ENCODE measurements at regions not wholly inside any gene's neighbourhood (a gene's known extent, or its start where the extent isn't known, plus 50 kb on each side); places are given as distances from the start of the nearest gene placed in this dataset.
"Not testable (repeated sequence)": the region's sequence is repeated elsewhere in the genome, so short reads cannot be mapped to it uniquely, and the experiment has no call there.

GRCh38 chr2:223294756-223295155 lies 242.8 kb downstream of the KCNE4 start:
- intact Hi-C loops (cut with micrococcal nuclease), result no loop called here
- ChIA-PET CTCF (no interaction called here), POLR2A (no interaction called here)

GRCh38 chr2:223297788-223298187 lies 245.8 kb downstream of the KCNE4 start:
- ATAC-seq (no peak), DNase-seq (no peak)
- Mint-ChIP-seq H3K4me1 (ENCODE audit: low read depth) (no peaks in the 10 kb centered on the region), H3K36me3 (ENCODE audit: low read depth) (no peaks in the 10 kb centered on the region), H3K4me3 (no peak overlapping the region), H3K27me3 (peaks cover 2% of the 10 kb centered on the region), H3K9me3 (no peaks in the 10 kb centered on the region), H3K27ac (no peak overlapping the region)
- no peak for TF ChIP-seq CTCF (IDR thresholded peaks at IDR 0.05)
- intact Hi-C loops (cut with micrococcal nuclease), result no loop called here
- CTCF ChIA-PET, result no interaction called here
- POLR2A ChIA-PET, result no interaction called here

More at GRCh38 chr2:223294756-223295155, 242.8 kb downstream of the KCNE4 start:
- Mint-ChIP-seq H3K4me3 (no peak overlapping the region), H3K4me1 (ENCODE audit: low read depth) (no peaks in the 10 kb centered on the region), H3K27me3 (peaks cover 2% of the 10 kb centered on the region), H3K27ac (no peak overlapping the region), H3K9me3 (no peaks in the 10 kb centered on the region), H3K36me3 (ENCODE audit: low read depth) (no peaks in the 10 kb centered on the region)
- DNase-seq (no peak), ATAC-seq (no peak)
- no peak for TF ChIP-seq CTCF (IDR thresholded peaks at IDR 0.05)

GRCh38 chr2:223298329-223298728 lies 246.3 kb downstream of the KCNE4 start:
- H3K27ac Mint-ChIP-seq; H3K36me3 Mint-ChIP-seq (ENCODE audit: low read depth); H3K27me3 Mint-ChIP-seq; H3K4me1 Mint-ChIP-seq (ENCODE audit: low read depth); POLR2A ChIA-PET; CTCF ChIA-PET; intact Hi-C loops (cut with micrococcal nuclease); DNase-seq; H3K9me3 Mint-ChIP-seq; H3K4me3 Mint-ChIP-seq; ATAC-seq: not testable (repeated sequence)

- intact Hi-C loops (cut with micrococcal nuclease), result no loop called here
- ChIA-PET CTCF (no interaction called here), POLR2A (no interaction called here)
Measured at GRCh38 chr2:223300326-223300725, 248.3 kb downstream of the KCNE4 start.

GRCh38 chr2:223306371-223306770 lies 254.4 kb downstream of the KCNE4 start:
- ATAC-seq (no peak), DNase-seq (peak; percentile 21)
- Mint-ChIP-seq H3K9me3 (no peaks in the 10 kb centered on the region), H3K4me1 (ENCODE audit: low read depth) (no peaks in the 10 kb centered on the region), H3K36me3 (ENCODE audit: low read depth) (no peaks in the 10 kb centered on the region), H3K27me3 (no peaks in the 10 kb centered on the region), H3K27ac (no peak overlapping the region), H3K4me3 (no peak overlapping the region)
- POLR2A ChIA-PET, result no interaction called here
- CTCF ChIA-PET, result no interaction called here
- intact Hi-C loops (cut with micrococcal nuclease), result no loop called here
- peak; percentile 30 for TF ChIP-seq CTCF (IDR thresholded peaks at IDR 0.05)

More at GRCh38 chr2:223300326-223300725, 248.3 kb downstream of the KCNE4 start:
- H3K4me3 Mint-ChIP-seq, result no peak overlapping the region
- H3K9me3 Mint-ChIP-seq, result no peaks in the 10 kb centered on the region
- no peaks in the 10 kb centered on the region for H3K36me3 Mint-ChIP-seq (ENCODE audit: low read depth)
- ATAC-seq (no peak), DNase-seq (no peak)
- no peaks in the 10 kb centered on the region for H3K4me1 Mint-ChIP-seq (ENCODE audit: low read depth)
- TF ChIP-seq CTCF (IDR thresholded peaks at IDR 0.05), result no peak
- H3K27ac Mint-ChIP-seq, result no peak overlapping the region
- H3K27me3 Mint-ChIP-seq, result peaks cover 2% of the 10 kb centered on the region

Data from activated CD8-positive, alpha-beta T cell treated with anti-CD3 and anti-CD28 coated beads for 36 hours (primary cell).